Cardiac fibroblast (primary cell): ENCODE measurements at regions not wholly inside any gene's neighbourhood (a gene's known extent, or its start where the extent isn't known, plus 50 kb on each side); places are given as distances from the start of the nearest gene placed in this dataset.

Experiments
- DNase-seq, 2 donors: peaks; one replicate each; pipeline versions ENCODE4 v3.0.0 to v3.0.0-alpha.2; 2010; ENCODE audit warnings: low read depth in 2 of 2
- H3K4me3 ChIP-seq, 2 donors: replicated peaks in 1 of 2; 1 replicate in 1 of 2; 2 replicates in 1 of 2; pipeline ENCODE4 v1.5.1; 2011; ENCODE audit warnings: low read depth in 2 of 2, low read length in 2 of 2, mild to moderate bottlenecking in 2 of 2, moderate library complexity in 1 of 2
- TF ChIP-seq, protein P1 (sequence below): IDR thresholded peaks from one replicate; pipeline ENCODE4 v1.5.1; 2011; ENCODE audit warnings: low read depth, mild to moderate bottlenecking, low read length, inconsistent platforms

DNA sequence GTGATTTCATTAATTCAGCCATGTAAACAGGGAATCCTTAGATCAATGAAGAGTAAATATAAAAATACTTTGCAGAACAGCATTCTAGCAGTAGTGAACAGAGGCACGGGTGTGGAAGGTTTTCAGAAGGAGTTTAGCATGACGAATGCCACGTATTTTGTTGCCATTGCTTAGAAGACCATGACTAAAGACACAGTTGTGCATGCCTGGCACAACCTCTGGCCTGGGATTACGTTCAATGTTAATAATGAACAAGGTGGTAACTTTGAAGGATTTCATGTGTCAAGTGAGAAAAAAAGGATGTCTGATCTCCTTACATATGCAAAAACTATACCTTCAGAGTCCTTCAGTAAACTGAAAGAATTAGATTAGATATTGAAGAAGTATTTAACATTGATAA lies 171.9 kb downstream of the MAGEB5 start:
- no peak for DNase-seq
- H3K4me3 ChIP-seq: no peak overlapping the region
- TF ChIP-seq, protein P1, sequence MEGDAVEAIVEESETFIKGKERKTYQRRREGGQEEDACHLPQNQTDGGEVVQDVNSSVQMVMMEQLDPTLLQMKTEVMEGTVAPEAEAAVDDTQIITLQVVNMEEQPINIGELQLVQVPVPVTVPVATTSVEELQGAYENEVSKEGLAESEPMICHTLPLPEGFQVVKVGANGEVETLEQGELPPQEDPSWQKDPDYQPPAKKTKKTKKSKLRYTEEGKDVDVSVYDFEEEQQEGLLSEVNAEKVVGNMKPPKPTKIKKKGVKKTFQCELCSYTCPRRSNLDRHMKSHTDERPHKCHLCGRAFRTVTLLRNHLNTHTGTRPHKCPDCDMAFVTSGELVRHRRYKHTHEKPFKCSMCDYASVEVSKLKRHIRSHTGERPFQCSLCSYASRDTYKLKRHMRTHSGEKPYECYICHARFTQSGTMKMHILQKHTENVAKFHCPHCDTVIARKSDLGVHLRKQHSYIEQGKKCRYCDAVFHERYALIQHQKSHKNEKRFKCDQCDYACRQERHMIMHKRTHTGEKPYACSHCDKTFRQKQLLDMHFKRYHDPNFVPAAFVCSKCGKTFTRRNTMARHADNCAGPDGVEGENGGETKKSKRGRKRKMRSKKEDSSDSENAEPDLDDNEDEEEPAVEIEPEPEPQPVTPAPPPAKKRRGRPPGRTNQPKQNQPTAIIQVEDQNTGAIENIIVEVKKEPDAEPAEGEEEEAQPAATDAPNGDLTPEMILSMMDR: no peak

DNA sequence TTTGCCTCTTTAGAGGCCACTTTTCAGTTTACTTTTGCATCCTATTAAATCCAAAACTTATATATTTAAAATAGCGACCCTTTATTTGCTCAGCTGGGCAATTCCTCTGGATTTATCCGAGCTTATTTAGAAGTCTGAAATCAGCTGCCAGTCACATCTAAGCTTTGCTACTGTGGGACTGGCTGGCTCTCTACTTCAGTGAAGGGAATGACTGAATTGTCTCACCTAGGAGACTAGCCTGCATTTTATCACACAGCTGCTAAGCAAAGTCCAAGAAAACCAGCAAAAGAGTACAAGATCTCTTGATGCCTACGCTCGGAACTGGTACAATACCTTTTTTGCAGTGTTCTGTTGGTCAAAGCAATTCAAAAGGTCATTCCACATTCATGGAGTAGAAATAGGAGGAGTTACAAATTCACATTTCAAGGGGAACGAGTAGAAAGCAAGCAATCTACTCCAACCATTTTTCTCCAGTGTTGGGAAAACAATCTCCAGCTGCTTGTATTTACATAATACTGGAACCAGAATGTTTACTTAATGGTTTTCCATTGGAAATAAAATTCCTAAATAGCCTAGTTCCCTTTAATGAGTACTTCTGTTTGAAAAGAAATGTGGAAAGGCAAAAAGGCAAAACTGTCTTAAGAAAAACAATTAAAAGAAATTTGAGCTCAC lies 160.2 kb downstream of the MAGEB5 start:
- TF ChIP-seq, protein P1: no peak
- no peak overlapping the region for H3K4me3 ChIP-seq
- no peak for DNase-seq

DNA sequence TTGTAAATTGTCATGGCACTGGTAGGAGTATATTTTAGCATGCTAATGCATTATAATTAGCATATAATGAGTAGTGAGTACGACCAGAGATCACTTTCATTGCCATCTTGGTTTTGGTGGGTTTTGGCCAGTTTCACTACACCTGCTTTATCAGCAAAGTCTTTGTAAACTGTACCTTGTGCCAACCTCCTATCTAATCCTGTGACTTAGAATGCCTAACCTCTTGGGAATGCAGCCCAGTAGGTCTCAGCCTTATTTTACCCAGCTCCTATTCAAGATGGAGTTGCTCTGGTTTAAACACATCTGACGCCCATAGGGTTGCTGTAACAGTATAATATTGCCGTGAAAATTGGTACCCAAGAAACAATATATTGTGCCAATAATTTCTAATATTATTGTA lies 159.4 kb downstream of the MAGEB5 start:
- TF ChIP-seq, protein P1: no peak
- DNase-seq: no peak
- no peak overlapping the region for H3K4me3 ChIP-seq

DNA sequence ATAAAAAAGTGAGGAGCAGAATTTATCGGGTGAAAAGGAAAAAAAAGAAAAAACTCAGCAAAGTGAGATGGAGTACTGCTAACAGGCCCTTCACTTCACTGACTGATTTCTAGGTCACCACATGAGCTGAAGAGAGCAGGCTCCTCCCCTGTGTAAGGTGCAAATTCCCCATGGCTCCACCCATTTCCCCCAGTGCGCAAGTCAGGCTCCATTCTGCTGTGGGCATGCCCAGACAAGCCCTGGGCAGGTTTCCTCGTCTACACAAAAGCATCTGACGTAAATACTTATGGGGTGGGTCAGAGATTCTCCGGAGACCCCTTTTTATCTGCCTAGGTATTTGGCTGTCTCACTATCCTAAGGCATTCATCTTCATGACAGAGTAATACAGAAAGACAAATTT lies 157.9 kb downstream of the MAGEB5 start:
- H3K4me3 ChIP-seq: no peak overlapping the region
- TF ChIP-seq, protein P1: no peak
- no peak for DNase-seq

DNA sequence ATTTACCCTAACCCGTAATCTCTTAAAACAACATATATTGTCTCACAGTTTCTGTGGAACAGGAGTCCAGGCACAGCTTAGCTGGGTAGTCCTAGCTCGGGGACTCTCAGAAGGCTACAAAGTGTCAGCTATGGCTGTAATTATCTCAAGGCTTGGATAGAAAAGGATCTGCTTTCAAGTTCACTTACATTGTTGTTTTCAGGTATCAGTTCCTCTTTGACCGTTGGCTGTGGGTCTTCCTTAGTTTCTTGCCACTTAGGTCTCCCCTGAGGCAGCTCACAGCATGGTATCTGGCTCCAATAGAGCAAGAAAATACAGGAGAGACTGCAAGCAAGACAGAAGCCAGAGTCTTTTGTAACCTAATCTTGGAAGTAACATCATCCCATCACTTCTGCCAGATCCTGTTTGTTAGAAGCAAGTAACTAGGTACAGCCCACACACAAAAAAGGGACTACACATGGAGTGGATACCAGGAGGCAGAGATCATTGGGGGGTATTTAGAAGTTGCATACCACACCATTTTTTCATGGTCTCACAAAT lies 137.0 kb downstream of the MAGEB5 start:
- DNase-seq: no peak
- H3K4me3 ChIP-seq: no peak overlapping the region
- TF ChIP-seq, protein P1: no peak

DNA sequence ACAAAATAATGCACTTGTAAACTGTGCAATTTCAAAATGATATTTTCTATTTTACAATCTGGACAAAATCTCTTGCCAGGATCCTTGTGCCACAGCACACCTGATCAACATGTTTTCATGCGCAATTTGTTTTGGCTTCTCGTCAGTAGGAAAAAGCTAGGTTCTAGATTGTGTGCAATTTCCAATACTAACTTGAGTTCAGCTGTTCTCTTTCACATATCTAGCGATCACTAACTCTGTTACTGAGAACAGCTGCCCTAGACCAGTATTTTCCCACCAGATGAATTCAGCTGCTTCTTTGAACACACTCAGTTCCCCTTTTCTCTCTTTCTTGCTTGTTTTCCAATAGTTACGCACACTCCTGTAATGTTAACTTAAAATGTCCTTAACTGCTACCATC lies 131.2 kb downstream of the MAGEB5 start:
- TF ChIP-seq, protein P1: no peak
- no peak for DNase-seq

DNA sequence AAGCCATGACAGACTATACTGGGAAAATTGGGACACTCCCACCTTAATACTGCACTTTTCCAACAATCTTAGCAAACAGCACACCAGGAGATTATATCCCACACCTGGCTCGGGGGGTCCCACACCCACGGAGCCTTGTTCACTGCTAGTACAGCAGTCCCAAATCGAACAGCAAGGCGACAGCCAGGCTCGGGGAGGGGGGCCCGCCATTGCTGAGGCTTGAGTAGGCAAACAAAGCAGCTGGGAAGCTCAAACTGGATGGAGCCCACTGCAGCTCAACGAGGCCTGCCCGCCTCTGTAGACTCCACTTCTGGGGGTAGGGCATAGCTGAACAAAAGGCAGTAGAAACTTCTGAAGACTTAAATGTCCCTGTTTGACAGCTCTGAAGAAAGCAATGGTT lies 118.3 kb downstream of the MAGEB5 start:
- no peak overlapping the region for H3K4me3 ChIP-seq
- TF ChIP-seq, protein P1: no peak
- DNase-seq: no peak

More for the DNA sequence above, 131.2 kb downstream of the MAGEB5 start:
- H3K4me3 ChIP-seq: no peak overlapping the region
